Panc1 (cell line): ENCODE measurements at regions not wholly inside any gene's neighbourhood (a gene's known extent, or its start where the extent isn't known, plus 50 kb on each side); places are given as distances from the start of the nearest gene placed in this dataset.

Experiments
- ATAC-seq: fragments of 200-7000 bp; cut with Tn5 transposase; 2 replicates; pipeline ENCODE4 v1.9.1; 2020; ENCODE audit warnings: mild to moderate bottlenecking, moderate library complexity
- BruUV-seq: library from RNA; stranded (reverse); fragments of 400-500 nt; replicated peaks from 2 replicates; lab custom pipeline; 2021; lab: Mats Ljungman, UMichigan
- CTCF ChIA-PET: fragments of 300-600 bp; sonication (Branson Sonifier 250); formaldehyde crosslinking; loops from one replicate; lab custom pipeline; 2022; ENCODE audit warnings: antibody characterized with exemption; lab: Charles Lee
- POLR2A ChIA-PET: fragments of 300-600 bp; sonication (Branson Sonifier 250); formaldehyde crosslinking; loops from one replicate; lab custom pipeline; 2022; ENCODE audit warnings: antibody characterized with exemption; lab: Charles Lee
- DNase-seq: peaks from one replicate; pipeline ENCODE4 v3.0.0-alpha.2; 2010; ENCODE audit warnings: low read depth, low spot score
- H3K27ac ChIP-seq: 2 replicates; pipeline ENCODE4 v1.5.1; 2011; ENCODE audit warnings: mild to moderate bottlenecking, low read length, inconsistent platforms
- H3K27me3 ChIP-seq: fragments of 200-500 bp; sonication (Bioruptor generic); 2 replicates; pipeline ENCODE4 v1.6.0; 2014; ENCODE audit warnings: low read length, inconsistent platforms; ENCODE audit not compliant: control insufficient read depth, insufficient read depth
- H3K36me3 ChIP-seq: fragments of 200-500 bp; sonication (Bioruptor generic); 2 replicates; pipeline ENCODE4 v1.5.1; 2014; ENCODE audit warnings: inconsistent platforms, mild to moderate bottlenecking, low read length, moderate library complexity; ENCODE audit not compliant: control insufficient read depth, insufficient read depth
- H3K4me1 ChIP-seq: 2 replicates; pipeline ENCODE4 v1.5.1; 2011; ENCODE audit warnings: inconsistent platforms, mild to moderate bottlenecking, low read length, moderate library complexity; ENCODE audit not compliant: control insufficient read depth, insufficient read depth
- H3K4me3 ChIP-seq, 2 experiments: 2 replicates each; pipeline ENCODE4 v1.5.1; 2011 to 2012; ENCODE audit warnings: low read depth in 2 of 2, low read length in 2 of 2, mild to moderate bottlenecking in 2 of 2, inconsistent platforms in 1 of 2, moderate library complexity in 1 of 2
- H3K9me3 ChIP-seq: fragments of 200-500 bp; sonication (Bioruptor generic); 2 replicates; pipeline ENCODE4 v1.5.1; 2014; ENCODE audit warnings: low read depth, mild to moderate bottlenecking, inconsistent platforms, low read length, moderate library complexity; ENCODE audit not compliant: control insufficient read depth, insufficient read depth
- POLR2AphosphoS5 ChIP-seq: IDR thresholded peaks from 2 replicates; pipeline ENCODE4 v1.6.1; 2012; ENCODE audit warnings: mild to moderate bottlenecking, low read depth, low read length, moderate library complexity
- REST ChIP-seq, 2 experiments: IDR thresholded peaks; 2 replicates each; pipeline ENCODE4 v1.6.1; 2011 to 2012; ENCODE audit warnings: low read depth in 2 of 2, control low read depth in 1 of 2, low read length in 1 of 2, mild to moderate bottlenecking in 1 of 2, moderate library complexity in 1 of 2; ENCODE audit not compliant: insufficient read depth in 1 of 2
- SIN3A ChIP-seq: IDR thresholded peaks from 2 replicates; pipeline ENCODE4 v1.6.1; 2012; ENCODE audit warnings: low read depth, mild to moderate bottlenecking, low read length, moderate library complexity, borderline replicate concordance; ENCODE audit not compliant: insufficient read depth
- TCF7L2 ChIP-seq: IDR thresholded peaks from 2 replicates; pipeline ENCODE4 v1.6.1; 2011; ENCODE audit warnings: mild to moderate bottlenecking, low read depth, low read length, inconsistent platforms
- in situ Hi-C: cut with HindIII; loops from 2 replicates; pipeline ENCODE4 v1.10.0; 2016; ENCODE audit warnings: low sequenced_read_pairs, low pct_unique_long_range_greater_than_20kb
- intact Hi-C: fragments of 100-400 bp; cut with micrococcal nuclease; formaldehyde crosslinking; loops from one replicate; pipeline ENCODE4 v1.10.0; 2022; ENCODE audit not compliant: unreplicated experiment
- TF ChIP-seq, protein P1 (sequence below): fragments of 450-650 bp; IDR thresholded peaks from 2 replicates; pipeline ENCODE4 v1.5.1; 2017; ENCODE audit warnings: mild to moderate bottlenecking

GRCh38 chr6:168212362-168212761, 107.2 kb downstream of the DACT2 start:
- no peaks in the 10 kb centered on the region for H3K36me3 ChIP-seq
- ChIA-PET POLR2A (interaction anchor here (0.6 kb wide), 1 partner anchor 32 kb away, joined by 6 read pairs; no protein-coding TSS in a partner anchor), CTCF (no interaction called here)
- no peaks in the 10 kb centered on the region for H3K4me1 ChIP-seq
- in situ Hi-C loops (no loop called here), intact Hi-C loops (no loop called here)
- no peak for ATAC-seq
- no peak overlapping the region for H3K27ac ChIP-seq
- TF ChIP-seq REST (IDR thresholded peaks at IDR 0.05; ENCODE audit: insufficient read depth in 1 of 2, low read depth in 2 of 2, low read length in 1 of 2) (no peak), POLR2AphosphoS5 (no peak), TCF7L2 (no peak), SIN3A (no peak)
- TF ChIP-seq, protein P1, sequence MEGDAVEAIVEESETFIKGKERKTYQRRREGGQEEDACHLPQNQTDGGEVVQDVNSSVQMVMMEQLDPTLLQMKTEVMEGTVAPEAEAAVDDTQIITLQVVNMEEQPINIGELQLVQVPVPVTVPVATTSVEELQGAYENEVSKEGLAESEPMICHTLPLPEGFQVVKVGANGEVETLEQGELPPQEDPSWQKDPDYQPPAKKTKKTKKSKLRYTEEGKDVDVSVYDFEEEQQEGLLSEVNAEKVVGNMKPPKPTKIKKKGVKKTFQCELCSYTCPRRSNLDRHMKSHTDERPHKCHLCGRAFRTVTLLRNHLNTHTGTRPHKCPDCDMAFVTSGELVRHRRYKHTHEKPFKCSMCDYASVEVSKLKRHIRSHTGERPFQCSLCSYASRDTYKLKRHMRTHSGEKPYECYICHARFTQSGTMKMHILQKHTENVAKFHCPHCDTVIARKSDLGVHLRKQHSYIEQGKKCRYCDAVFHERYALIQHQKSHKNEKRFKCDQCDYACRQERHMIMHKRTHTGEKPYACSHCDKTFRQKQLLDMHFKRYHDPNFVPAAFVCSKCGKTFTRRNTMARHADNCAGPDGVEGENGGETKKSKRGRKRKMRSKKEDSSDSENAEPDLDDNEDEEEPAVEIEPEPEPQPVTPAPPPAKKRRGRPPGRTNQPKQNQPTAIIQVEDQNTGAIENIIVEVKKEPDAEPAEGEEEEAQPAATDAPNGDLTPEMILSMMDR = no peak
- no peaks in the 10 kb centered on the region for H3K9me3 ChIP-seq
- no peak for DNase-seq
- BruUV-seq = no TSS peak
- no peaks in the 10 kb centered on the region for H3K27me3 ChIP-seq
- H3K4me3 ChIP-seq = no peak overlapping the region

DNA sequence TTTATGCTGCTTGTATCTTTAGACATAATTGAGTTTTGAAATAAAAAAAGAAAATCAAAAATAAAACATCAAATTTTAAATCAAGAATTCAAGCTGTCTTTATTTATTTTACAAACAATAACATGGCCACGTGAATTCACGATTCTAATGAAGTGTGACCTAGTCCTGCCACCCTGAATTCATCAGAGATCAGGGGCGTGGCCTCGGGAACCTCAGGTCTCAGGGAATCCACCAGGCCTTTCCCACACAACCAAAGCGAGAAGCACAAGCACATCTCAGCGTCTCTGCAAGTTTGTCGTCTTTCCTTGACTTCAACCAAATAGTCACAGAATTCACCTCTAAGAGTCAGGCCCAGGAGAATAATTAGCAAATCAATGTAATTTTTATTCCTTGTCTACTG, 107.9 kb downstream of the DACT2 start:
- Histone ChIP-seq H3K36me3 (no peaks in the 10 kb centered on the region), H3K27ac (no peak overlapping the region), H3K4me3 (no peak overlapping the region), H3K4me1 (no peaks in the 10 kb centered on the region), H3K27me3 (no peaks in the 10 kb centered on the region), H3K9me3 (no peaks in the 10 kb centered on the region)
- in situ Hi-C loops = no loop called here
- ATAC-seq = no peak
- POLR2A ChIA-PET = interaction anchor here (0.7 kb wide), 1 partner anchor 1373 kb away, joined by 3 read pairs; no protein-coding TSS in a partner anchor
- no peak for DNase-seq
- no TSS peak for BruUV-seq
- TF ChIP-seq SIN3A = no peak
- TF ChIP-seq, protein P1 = no peak
- CTCF ChIA-PET = no interaction called here
- intact Hi-C loops = no loop called here
